ENCODE measurements at regions not wholly inside any gene's neighbourhood (a gene's known extent, or its start where the extent isn't known, plus 50 kb on each side); places are given as distances from the start of the nearest gene placed in this dataset.

- intact Hi-C loops (cut with micrococcal nuclease; ENCODE audit: unreplicated experiment): no loop called here
- Mint-ChIP-seq H3K36me3 (ENCODE audit: insufficient read depth, unreplicated experiment) (no peaks in the 10 kb centered on the region), H3K4me3 (ENCODE audit: low read depth, unreplicated experiment) (no peak overlapping the region), H3K27ac (ENCODE audit: unreplicated experiment) (no peak overlapping the region), H3K4me1 (ENCODE audit: low read depth, unreplicated experiment) (peaks cover 15% of the 10 kb centered on the region), H3K9me3 (ENCODE audit: low read depth, unreplicated experiment) (peaks cover 4% of the 10 kb centered on the region), H3K27me3 (ENCODE audit: unreplicated experiment) (peaks cover 22% of the 10 kb centered on the region)
- BruUV-seq (replicated peaks): no TSS peak
- no peak for TF ChIP-seq CTCF (IDR thresholded peaks at IDR 0.05; ENCODE audit: unreplicated experiment)
- CTCF ChIA-PET: no interaction called here
- no peak for DNase-seq
These were observed 455.0 kb downstream of the HAPSTR1 start for GRCh38 chr16:9546438-9546786.

- Mint-ChIP-seq H3K36me3 (ENCODE audit: insufficient read depth, unreplicated experiment) (no peaks in the 10 kb centered on the region), H3K27ac (ENCODE audit: unreplicated experiment) (no peak overlapping the region), H3K27me3 (ENCODE audit: unreplicated experiment) (peaks cover 15% of the 10 kb centered on the region), H3K4me1 (ENCODE audit: low read depth, unreplicated experiment) (peaks cover 15% of the 10 kb centered on the region), H3K9me3 (ENCODE audit: low read depth, unreplicated experiment) (peaks cover 4% of the 10 kb centered on the region), H3K4me3 (ENCODE audit: low read depth, unreplicated experiment) (no peak overlapping the region)
- no TSS peak for BruUV-seq (replicated peaks)
- no peak for DNase-seq
- no peak for TF ChIP-seq CTCF (IDR thresholded peaks at IDR 0.05; ENCODE audit: unreplicated experiment)
- intact Hi-C loops (cut with micrococcal nuclease; ENCODE audit: unreplicated experiment): no loop called here
- CTCF ChIA-PET: no interaction called here
These were observed 458.0 kb downstream of the HAPSTR1 start for GRCh38 chr16:9549487-9549886.

GRCh38 chr16:9555051-9555450 lies 463.6 kb downstream of the HAPSTR1 start:
- Mint-ChIP-seq H3K27me3 (ENCODE audit: unreplicated experiment) (peaks cover 19% of the 10 kb centered on the region), H3K9me3 (ENCODE audit: low read depth, unreplicated experiment) (no peaks in the 10 kb centered on the region), H3K4me3 (ENCODE audit: low read depth, unreplicated experiment) (no peak overlapping the region), H3K36me3 (ENCODE audit: insufficient read depth, unreplicated experiment) (no peaks in the 10 kb centered on the region), H3K4me1 (ENCODE audit: low read depth, unreplicated experiment) (peaks cover 3% of the 10 kb centered on the region), H3K27ac (ENCODE audit: unreplicated experiment) (no peak overlapping the region)
- intact Hi-C loops (cut with micrococcal nuclease; ENCODE audit: unreplicated experiment): no loop called here
- TF ChIP-seq CTCF (IDR thresholded peaks at IDR 0.05; ENCODE audit: unreplicated experiment): no peak
- no peak for DNase-seq
- no TSS peak for BruUV-seq (replicated peaks)
- CTCF ChIA-PET: no interaction called here

GRCh38 chr16:9556949-9557665 lies 465.7 kb downstream of the HAPSTR1 start:
- CTCF ChIA-PET: no interaction called here
- H3K27ac Mint-ChIP-seq (ENCODE audit: unreplicated experiment): no peak overlapping the region
- BruUV-seq (replicated peaks): no TSS peak
- H3K36me3 Mint-ChIP-seq (ENCODE audit: insufficient read depth, unreplicated experiment): no peaks in the 10 kb centered on the region
- no peak for DNase-seq
- TF ChIP-seq CTCF (IDR thresholded peaks at IDR 0.05; ENCODE audit: unreplicated experiment): no peak
- H3K4me1 Mint-ChIP-seq (ENCODE audit: low read depth, unreplicated experiment): peaks cover 9% of the 10 kb centered on the region
- no peaks in the 10 kb centered on the region for H3K9me3 Mint-ChIP-seq (ENCODE audit: low read depth, unreplicated experiment)
- H3K27me3 Mint-ChIP-seq (ENCODE audit: unreplicated experiment): peaks cover 25% of the 10 kb centered on the region
- intact Hi-C loops (cut with micrococcal nuclease; ENCODE audit: unreplicated experiment): no loop called here
- no peak overlapping the region for H3K4me3 Mint-ChIP-seq (ENCODE audit: low read depth, unreplicated experiment)

Data from Calu3 (cell line).